Epithelial cell of esophagus (primary cell): ENCODE measurements at regions not wholly inside any gene's neighbourhood (a gene's known extent, or its start where the extent isn't known, plus 50 kb on each side); places are given as distances from the start of the nearest gene placed in this dataset.

ENCODE experiments used
- DNase-seq: peaks from one replicate; pipeline ENCODE4 v3.0.0; 2010; ENCODE audit warnings: low read depth
- H3K4me3 ChIP-seq: 2 replicates; pipeline ENCODE4 v1.5.1; 2011; ENCODE audit warnings: mild to moderate bottlenecking, low read length, control low read depth
- TF ChIP-seq, protein P1 (sequence below): IDR thresholded peaks from 2 replicates; pipeline ENCODE4 v1.5.1; 2011; ENCODE audit warnings: low read depth, mild to moderate bottlenecking, low read length, control low read depth, inconsistent platforms; ENCODE audit not compliant: insufficient read depth; ENCODE audit errors: missing control alignments

DNA sequence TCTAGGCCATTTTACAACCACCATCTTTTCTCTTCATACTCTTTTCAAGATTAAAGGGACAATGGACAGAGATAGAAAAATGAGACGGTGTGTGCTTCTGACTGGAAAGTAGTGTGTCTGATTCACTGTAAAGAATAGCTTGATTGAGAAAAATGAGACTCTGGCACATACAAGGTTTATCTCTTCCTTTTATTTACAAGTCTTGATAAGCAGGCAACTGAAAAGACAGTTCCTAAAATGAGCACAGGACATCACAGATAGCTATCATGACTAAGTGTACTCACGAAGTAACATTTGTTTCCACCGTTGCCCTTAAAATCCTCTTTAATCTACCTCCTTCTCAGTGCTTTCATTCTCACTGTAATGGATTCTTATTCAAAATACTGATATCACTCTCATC is 383.0 kb downstream of the TBC1D32 start:
- no peak overlapping the region for H3K4me3 ChIP-seq
- DNase-seq: no peak
- TF ChIP-seq, protein P1, sequence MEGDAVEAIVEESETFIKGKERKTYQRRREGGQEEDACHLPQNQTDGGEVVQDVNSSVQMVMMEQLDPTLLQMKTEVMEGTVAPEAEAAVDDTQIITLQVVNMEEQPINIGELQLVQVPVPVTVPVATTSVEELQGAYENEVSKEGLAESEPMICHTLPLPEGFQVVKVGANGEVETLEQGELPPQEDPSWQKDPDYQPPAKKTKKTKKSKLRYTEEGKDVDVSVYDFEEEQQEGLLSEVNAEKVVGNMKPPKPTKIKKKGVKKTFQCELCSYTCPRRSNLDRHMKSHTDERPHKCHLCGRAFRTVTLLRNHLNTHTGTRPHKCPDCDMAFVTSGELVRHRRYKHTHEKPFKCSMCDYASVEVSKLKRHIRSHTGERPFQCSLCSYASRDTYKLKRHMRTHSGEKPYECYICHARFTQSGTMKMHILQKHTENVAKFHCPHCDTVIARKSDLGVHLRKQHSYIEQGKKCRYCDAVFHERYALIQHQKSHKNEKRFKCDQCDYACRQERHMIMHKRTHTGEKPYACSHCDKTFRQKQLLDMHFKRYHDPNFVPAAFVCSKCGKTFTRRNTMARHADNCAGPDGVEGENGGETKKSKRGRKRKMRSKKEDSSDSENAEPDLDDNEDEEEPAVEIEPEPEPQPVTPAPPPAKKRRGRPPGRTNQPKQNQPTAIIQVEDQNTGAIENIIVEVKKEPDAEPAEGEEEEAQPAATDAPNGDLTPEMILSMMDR: no peak

DNA sequence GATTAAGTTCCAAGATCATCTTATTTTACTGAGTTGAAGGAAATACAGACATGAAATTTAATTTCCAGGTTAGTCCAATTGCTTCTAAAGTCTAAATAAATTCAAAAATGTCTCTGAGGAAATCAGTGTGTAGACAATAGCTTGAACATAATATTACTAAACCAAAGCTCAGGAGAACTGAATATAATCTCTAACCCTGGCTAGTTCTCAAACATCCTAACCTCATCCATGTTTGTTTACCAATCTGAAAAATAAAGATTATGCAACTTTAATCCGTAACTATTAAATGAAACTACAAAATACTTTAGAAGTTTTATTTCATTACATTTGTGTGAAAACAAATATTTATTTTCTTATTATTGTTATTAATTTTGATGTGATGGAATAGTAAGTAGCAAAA is 387.2 kb downstream of the TBC1D32 start:
- no peak for DNase-seq
- TF ChIP-seq, protein P1: no peak

GRCh38 chr6:120945905-120946594 is 388.2 kb downstream of the TBC1D32 start:
- no peak for DNase-seq
- TF ChIP-seq, protein P1: no peak

More for the DNA sequence above, 387.2 kb downstream of the TBC1D32 start:
- H3K4me3 ChIP-seq: no peak overlapping the region

DNA sequence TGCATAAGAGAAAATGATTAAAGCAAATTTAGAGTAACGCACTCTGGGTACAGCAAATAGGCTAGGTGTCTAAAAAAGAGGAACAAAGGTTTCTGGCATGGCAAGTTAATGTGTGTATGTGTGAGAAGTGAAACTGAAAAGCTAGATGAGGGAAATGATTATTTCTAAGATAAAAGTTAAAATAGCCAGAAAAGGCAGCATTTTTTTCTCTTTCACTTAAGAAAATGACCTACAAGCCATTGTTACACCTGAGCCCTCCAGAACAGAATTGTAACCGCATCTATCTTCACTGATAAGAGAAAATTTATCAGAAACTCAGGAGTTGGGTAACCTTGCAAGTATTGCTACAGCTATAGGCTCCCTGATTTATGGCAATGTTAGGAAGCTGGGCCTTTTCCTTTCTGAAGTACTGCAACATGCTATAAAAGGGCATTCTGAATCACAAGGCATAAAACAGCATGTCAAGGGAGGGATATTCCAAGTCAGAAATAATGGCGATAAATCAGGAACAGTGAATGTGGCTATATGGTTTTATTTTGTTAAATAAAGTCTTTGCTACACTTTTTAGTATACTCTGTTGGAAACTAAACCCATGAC is 395.3 kb downstream of the TBC1D32 start:
- TF ChIP-seq, protein P1: no peak
- no peak overlapping the region for H3K4me3 ChIP-seq
- no peak for DNase-seq

More at GRCh38 chr6:120945905-120946594, 388.2 kb downstream of the TBC1D32 start:
- H3K4me3 ChIP-seq: no peak overlapping the region

GRCh38 chr6:120938164-120938875 is 396.0 kb downstream of the TBC1D32 start:
- no peak for DNase-seq
- TF ChIP-seq, protein P1: no peak
- no peak overlapping the region for H3K4me3 ChIP-seq

- TF ChIP-seq, protein P1: no peak
- H3K4me3 ChIP-seq: no peak overlapping the region
- no peak for DNase-seq
These were observed 398.4 kb downstream of the TBC1D32 start for GRCh38 chr6:120935908-120936307.
